GM12872 (cell line): ENCODE measurements at regions not wholly inside any gene's neighbourhood (a gene's known extent, or its start where the extent isn't known, plus 50 kb on each side); places are given as distances from the start of the nearest gene placed in this dataset.

Experiments used
- TF ChIP-seq, protein P1 (sequence below): IDR thresholded peaks from 3 replicates; pipeline ENCODE4 v1.5.1; 2011; ENCODE audit warnings: low read depth, mild to moderate bottlenecking, low read length, moderate library complexity; ENCODE audit not compliant: insufficient read depth

DNA sequence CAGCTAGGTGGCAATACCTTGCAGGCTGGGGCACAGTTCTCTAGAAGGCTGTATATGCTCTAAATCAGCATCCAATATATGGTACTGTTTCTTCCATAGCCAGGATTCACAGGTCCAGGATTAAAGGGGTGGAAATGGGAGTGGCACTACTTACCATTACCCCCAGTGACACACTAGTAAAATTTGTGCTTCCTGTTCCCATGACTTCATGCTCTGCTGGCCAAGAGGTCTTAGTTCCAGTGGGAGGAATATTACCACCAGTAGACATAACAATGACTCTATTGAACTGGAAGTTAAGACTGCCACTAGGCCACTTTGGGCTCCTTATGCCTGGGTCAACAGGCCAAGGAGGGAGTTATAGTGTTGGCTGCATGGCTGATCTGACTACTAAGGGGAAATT, 174.3 kb upstream of the TNFAIP3 start:
- TF ChIP-seq, protein P1, sequence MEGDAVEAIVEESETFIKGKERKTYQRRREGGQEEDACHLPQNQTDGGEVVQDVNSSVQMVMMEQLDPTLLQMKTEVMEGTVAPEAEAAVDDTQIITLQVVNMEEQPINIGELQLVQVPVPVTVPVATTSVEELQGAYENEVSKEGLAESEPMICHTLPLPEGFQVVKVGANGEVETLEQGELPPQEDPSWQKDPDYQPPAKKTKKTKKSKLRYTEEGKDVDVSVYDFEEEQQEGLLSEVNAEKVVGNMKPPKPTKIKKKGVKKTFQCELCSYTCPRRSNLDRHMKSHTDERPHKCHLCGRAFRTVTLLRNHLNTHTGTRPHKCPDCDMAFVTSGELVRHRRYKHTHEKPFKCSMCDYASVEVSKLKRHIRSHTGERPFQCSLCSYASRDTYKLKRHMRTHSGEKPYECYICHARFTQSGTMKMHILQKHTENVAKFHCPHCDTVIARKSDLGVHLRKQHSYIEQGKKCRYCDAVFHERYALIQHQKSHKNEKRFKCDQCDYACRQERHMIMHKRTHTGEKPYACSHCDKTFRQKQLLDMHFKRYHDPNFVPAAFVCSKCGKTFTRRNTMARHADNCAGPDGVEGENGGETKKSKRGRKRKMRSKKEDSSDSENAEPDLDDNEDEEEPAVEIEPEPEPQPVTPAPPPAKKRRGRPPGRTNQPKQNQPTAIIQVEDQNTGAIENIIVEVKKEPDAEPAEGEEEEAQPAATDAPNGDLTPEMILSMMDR = no peak

DNA sequence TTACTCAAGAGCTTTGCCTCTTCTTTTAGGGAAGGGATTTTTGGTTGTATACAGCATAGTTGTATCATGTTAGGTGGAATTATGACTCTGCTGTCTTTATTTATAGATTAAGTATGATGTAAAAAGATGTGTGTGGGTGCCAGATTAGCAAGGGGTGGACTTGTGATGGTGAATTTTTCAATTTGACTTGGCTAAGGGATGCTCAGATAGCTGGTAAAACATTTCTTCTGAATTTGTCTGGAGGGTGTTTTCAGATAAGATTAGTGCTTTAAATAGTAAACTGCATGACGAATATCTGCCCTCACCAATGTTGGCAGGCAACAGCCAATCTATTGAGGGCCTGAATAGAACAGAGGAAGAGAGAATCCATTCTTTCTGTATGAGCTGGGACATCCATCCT, 173.3 kb upstream of the TNFAIP3 start:
- TF ChIP-seq, protein P1 = no peak

GRCh38 chr6:137696765-137697164, 170.3 kb upstream of the TNFAIP3 start:
- TF ChIP-seq, protein P1 = no peak

DNA sequence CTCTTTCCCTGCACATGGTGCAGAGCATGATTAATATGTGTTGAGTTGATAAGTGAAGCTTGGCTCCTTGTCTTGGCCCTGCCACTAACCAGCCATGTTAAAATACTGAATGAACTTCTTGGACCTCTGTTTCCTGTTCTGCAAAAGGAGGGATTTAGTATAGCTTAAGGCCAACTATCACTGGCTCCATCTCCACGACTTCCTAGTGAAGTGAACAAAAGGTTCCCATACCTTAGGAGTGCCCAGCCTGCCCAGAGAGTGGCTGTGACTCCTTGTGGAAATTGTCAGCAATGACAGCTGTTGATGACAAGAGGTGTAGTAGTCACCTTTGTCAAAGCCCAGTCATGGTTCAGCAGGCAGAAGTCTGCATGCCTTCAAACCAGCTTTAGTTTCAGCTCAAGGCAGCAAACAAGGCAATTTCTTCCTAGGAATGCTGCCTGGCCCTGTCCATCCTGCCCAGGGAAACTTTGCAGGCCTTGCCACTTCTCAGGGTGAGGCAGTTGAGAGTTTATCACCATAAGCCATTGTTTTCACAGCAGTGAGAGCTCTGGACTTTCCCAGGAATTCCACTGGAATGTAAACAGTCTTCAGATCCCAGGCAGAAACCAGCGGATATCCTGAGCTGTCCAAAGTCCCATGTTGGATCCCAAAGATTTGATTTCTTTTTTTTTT, 169.7 kb upstream of the TNFAIP3 start:
- TF ChIP-seq, protein P1 = peak; percentile 57

DNA sequence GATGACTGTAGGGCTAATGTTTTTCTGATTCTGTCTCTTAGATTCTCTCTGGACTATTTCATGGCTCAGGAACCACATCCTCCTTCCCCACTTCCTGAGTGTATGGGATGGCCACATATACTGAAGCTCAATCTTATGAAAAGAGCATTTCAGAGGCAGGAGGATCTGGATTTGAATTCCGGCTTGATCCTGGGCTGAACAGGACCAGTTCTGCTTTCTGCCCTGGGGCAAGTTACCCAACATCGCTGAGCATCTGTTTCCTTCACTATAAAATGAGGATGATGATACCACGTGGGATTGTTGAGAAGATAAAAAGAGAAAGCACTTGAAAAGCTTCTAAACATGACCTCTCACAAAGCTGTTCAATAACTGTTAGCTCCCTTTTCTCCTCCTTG, 168.4 kb upstream of the TNFAIP3 start:
- TF ChIP-seq, protein P1 = no peak

DNA sequence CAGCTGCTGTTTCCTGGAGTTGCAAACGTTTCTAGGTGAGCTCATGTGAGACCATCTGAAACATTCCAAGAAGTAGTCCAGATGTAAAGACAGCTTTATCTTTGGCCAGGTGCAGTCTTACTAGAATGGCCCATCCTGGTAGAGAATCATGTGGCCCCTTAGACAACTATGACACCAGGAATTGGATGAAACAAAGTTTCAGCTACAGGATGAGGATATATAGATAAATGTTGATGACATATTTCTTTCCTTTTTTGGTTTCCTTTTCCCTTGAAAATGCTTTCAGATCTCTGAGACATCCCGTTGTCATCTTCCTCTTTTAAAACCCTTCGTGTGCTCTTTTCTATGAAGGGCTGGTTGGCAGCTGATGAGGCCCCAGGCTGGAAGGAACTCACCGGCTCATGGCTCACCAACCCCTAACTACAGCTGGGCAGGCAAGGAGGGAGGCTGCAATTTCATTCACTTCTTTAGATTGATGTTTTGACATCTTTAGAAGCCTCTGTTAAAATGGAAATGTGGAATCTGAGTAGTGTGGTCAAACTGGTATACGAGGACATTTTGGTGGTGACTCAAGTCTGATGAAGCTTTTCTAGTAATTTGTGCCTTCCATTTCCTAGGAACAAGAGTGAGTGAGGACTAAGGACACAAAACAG, 167.9 kb upstream of the TNFAIP3 start:
- TF ChIP-seq, protein P1 = no peak

DNA sequence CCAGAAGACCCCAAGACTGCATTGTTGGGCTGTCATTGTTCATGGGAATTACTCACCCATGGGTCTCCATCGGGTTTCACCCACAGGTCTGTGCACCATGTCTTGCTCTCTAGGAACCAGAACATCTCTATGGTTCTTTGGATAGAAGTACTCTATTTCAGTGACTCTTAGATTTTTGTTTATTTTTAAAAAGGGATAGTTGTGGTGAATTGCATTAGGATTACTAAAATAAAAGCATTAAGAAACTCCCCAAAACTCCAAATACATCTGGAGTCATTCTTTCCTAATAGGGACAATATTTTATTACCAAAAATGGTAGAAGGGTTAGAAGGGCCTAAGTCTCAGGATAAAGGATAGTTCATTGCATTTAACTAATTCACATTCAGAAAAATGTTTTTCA, 166.9 kb upstream of the TNFAIP3 start:
- TF ChIP-seq, protein P1 = no peak
